SK-N-SH treated with all-trans-retinoic acid at 6 μM for 48 hours (cell line): ENCODE measurements at regions not wholly inside any gene's neighbourhood (a gene's known extent, or its start where the extent isn't known, plus 50 kb on each side); places are given as distances from the start of the nearest gene placed in this dataset.

ENCODE experiments used
- ESRRG ChIP-seq: fragments of 250-450 bp; sonication (Bioruptor Pico); IDR thresholded peaks from 2 replicates; pipeline ENCODE4 v1.6.1; 2021; ENCODE audit warnings: mild to moderate bottlenecking
- GLIS3 ChIP-seq: fragments of 250-450 bp; sonication (Bioruptor Pico); IDR thresholded peaks from 2 replicates; pipeline ENCODE4 v1.5.0; 2020; ENCODE audit warnings: mild to moderate bottlenecking, moderate library complexity
- OSR1 ChIP-seq: fragments of 250-450 bp; sonication (Bioruptor Pico); IDR thresholded peaks from 2 replicates; pipeline ENCODE4 v1.8.0; 2022; ENCODE audit warnings: moderate library complexity, mild to moderate bottlenecking, inconsistent platforms
- PPARA ChIP-seq: fragments of 250-450 bp; sonication (Bioruptor Pico); IDR thresholded peaks from 2 replicates; pipeline ENCODE4 v1.5.0; 2020; ENCODE audit warnings: mild to moderate bottlenecking, borderline replicate concordance
- RARB ChIP-seq: fragments of 250-450 bp; sonication (Bioruptor Pico); IDR thresholded peaks from 2 replicates; pipeline ENCODE4 v1.8.0; 2021; ENCODE audit warnings: mild to moderate bottlenecking, moderate library complexity
- SNAI2 ChIP-seq: fragments of 250-450 bp; sonication (Bioruptor Pico); IDR thresholded peaks from 2 replicates; pipeline ENCODE4 v1.5.0; 2020; ENCODE audit warnings: mild to moderate bottlenecking, moderate library complexity
- ZC3H10 ChIP-seq: fragments of 250-450 bp; sonication (Bioruptor Pico); IDR thresholded peaks from 2 replicates; pipeline ENCODE4 v1.5.1; 2021; ENCODE audit warnings: mild to moderate bottlenecking, moderate library complexity
- ZFP30 ChIP-seq: fragments of 450-650 bp; formaldehyde crosslinking; IDR thresholded peaks from 2 replicates; pipeline ENCODE4 v1.5.0; 2022; ENCODE audit warnings: mild to moderate bottlenecking, moderate library complexity
- TF ChIP-seq, protein P1 (sequence below): fragments of 250-450 bp; sonication (Bioruptor Pico); IDR thresholded peaks from 2 replicates; pipeline ENCODE4 v1.8.0; 2020; ENCODE audit warnings: mild to moderate bottlenecking, moderate library complexity, borderline replicate concordance
- TF ChIP-seq, protein P2 (sequence below): fragments of 250-450 bp; sonication (Bioruptor Pico); IDR thresholded peaks from 2 replicates; pipeline ENCODE4 v1.5.1; 2020; ENCODE audit warnings: low read depth, mild to moderate bottlenecking, moderate library complexity

DNA sequence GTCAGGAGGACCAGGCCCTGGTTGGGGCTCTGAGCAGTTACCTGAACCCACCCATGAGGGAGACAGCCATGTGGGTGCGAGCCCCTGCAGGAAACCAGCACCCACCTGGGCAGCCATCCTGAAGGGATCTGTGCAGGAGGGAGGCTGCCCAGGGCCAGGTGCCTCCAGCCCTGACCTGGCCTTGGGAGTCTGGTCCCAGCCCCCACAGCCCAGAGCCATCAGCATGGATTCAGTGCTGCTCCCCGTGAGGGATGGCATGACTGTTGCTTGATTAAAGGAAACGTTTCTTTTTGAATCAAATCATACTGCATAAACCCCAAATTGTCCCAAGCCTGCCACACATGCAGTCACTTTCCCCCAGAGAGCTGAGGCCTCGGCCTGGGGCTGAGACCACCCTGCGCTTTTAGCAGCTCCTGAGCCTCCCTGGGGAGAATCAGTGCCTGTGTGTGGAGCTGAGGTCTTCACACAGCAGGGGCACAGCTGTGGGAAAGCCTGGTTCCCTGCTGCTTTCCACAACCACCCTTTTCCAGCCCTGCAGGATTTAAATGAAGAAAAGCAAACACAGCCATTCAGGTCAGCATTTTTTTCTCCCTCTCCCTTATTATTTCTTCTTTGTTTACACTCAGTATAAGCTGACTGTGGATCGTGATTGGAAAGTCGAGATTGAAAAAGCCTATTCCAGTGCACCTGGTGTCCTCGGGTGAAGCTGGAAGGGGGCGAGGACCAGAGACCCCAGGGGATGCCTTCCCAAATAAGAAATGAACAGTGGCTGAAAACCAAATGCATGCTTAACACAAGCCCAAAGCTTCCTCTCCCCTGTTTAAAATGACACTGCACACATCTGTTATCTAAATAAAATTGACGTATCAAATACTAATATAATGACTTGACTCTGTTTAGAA is 283.9 kb downstream of the SMOC2 start:
- TF ChIP-seq, protein P1, sequence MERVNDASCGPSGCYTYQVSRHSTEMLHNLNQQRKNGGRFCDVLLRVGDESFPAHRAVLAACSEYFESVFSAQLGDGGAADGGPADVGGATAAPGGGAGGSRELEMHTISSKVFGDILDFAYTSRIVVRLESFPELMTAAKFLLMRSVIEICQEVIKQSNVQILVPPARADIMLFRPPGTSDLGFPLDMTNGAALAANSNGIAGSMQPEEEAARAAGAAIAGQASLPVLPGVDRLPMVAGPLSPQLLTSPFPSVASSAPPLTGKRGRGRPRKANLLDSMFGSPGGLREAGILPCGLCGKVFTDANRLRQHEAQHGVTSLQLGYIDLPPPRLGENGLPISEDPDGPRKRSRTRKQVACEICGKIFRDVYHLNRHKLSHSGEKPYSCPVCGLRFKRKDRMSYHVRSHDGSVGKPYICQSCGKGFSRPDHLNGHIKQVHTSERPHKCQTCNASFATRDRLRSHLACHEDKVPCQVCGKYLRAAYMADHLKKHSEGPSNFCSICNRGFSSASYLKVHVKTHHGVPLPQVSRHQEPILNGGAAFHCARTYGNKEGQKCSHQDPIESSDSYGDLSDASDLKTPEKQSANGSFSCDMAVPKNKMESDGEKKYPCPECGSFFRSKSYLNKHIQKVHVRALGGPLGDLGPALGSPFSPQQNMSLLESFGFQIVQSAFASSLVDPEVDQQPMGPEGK (CRISPR knock-in tag), result no peak
- TF ChIP-seq GLIS3 (CRISPR knock-in tag), result no peak
- TF ChIP-seq OSR1, result no peak
- no peak for TF ChIP-seq ZFP30 (CRISPR knock-in tag)
- no peak for TF ChIP-seq SNAI2 (CRISPR knock-in tag)
- TF ChIP-seq, protein P2, sequence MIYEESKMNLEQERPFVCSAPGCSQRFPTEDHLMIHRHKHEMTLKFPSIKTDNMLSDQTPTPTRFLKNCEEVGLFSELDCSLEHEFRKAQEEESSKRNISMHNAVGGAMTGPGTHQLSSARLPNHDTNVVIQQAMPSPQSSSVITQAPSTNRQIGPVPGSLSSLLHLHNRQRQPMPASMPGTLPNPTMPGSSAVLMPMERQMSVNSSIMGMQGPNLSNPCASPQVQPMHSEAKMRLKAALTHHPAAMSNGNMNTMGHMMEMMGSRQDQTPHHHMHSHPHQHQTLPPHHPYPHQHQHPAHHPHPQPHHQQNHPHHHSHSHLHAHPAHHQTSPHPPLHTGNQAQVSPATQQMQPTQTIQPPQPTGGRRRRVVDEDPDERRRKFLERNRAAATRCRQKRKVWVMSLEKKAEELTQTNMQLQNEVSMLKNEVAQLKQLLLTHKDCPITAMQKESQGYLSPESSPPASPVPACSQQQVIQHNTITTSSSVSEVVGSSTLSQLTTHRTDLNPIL (CRISPR knock-in tag), result no peak
- no peak for TF ChIP-seq PPARA (CRISPR knock-in tag)
- TF ChIP-seq ZC3H10 (CRISPR knock-in tag), result no peak
- TF ChIP-seq ESRRG (CRISPR knock-in tag), result no peak
- TF ChIP-seq RARB, result no peak
